Glutamatergic neuron (in vitro differentiated cells): ENCODE measurements at regions not wholly inside any gene's neighbourhood (a gene's known extent, or its start where the extent isn't known, plus 50 kb on each side); places are given as distances from the start of the nearest gene placed in this dataset.

Experiments
- DNase-seq: peaks from one replicate; pipeline ENCODE4 v3.0.0; 2022
- H3K27ac Mint-ChIP-seq: one replicate; pipeline ENCODE4 v1.8.0; 2020; ENCODE audit warnings: mild to moderate bottlenecking, mixed read lengths, inconsistent platforms; ENCODE audit not compliant: unreplicated experiment
- H3K27me3 Mint-ChIP-seq: one replicate; pipeline ENCODE4 v1.8.0; 2020; ENCODE audit warnings: mild to moderate bottlenecking, moderate library complexity, mixed read lengths, inconsistent platforms; ENCODE audit not compliant: unreplicated experiment
- H3K36me3 Mint-ChIP-seq: one replicate; pipeline ENCODE4 v1.8.0; 2020; ENCODE audit warnings: mild to moderate bottlenecking, mixed read lengths, inconsistent platforms; ENCODE audit not compliant: unreplicated experiment
- H3K4me1 Mint-ChIP-seq: one replicate; pipeline ENCODE4 v1.8.0; 2020; ENCODE audit warnings: mild to moderate bottlenecking, low read depth, mixed read lengths, inconsistent platforms; ENCODE audit not compliant: unreplicated experiment
- H3K4me3 Mint-ChIP-seq: one replicate; pipeline ENCODE4 v1.8.0; 2020; ENCODE audit warnings: mild to moderate bottlenecking, mixed read lengths, inconsistent platforms; ENCODE audit not compliant: unreplicated experiment
- H3K9me3 Mint-ChIP-seq: one replicate; pipeline ENCODE4 v1.8.0; 2020; ENCODE audit warnings: mild to moderate bottlenecking, moderate library complexity, mixed read lengths, inconsistent platforms; ENCODE audit not compliant: unreplicated experiment
- TF ChIP-seq, protein P1 (sequence below): fragments of 200-600 bp; sonication (generic); IDR thresholded peaks from one replicate; pipeline ENCODE4 v1.5.0; 2021; ENCODE audit not compliant: partially characterized antibody, unreplicated experiment

DNA sequence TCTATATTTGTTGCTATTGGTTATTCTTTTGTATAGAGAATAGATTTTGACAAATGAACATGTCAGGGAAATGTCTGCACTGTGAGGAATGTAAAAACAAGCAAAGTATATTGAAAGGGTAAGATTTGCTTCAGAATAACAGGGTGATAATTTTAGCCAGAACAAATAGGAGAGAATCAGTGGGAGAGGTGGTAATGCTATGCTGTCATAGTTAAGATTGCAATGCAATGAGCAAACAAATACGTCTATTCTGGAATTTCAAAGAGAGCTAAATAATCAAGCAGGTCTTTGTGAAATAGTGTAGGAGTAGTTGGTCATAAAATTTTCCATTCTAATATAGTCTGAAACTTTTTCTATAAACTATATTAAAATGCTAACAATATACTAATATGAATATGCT lies 1478.4 kb downstream of the TECRL start:
- Mint-ChIP-seq H3K27me3 (peaks cover 2% of the 10 kb centered on the region), H3K27ac (no peak overlapping the region), H3K9me3 (no peaks in the 10 kb centered on the region), H3K4me1 (no peaks in the 10 kb centered on the region), H3K4me3 (no peak overlapping the region), H3K36me3 (no peaks in the 10 kb centered on the region)
- no peak for DNase-seq
- TF ChIP-seq, protein P1, sequence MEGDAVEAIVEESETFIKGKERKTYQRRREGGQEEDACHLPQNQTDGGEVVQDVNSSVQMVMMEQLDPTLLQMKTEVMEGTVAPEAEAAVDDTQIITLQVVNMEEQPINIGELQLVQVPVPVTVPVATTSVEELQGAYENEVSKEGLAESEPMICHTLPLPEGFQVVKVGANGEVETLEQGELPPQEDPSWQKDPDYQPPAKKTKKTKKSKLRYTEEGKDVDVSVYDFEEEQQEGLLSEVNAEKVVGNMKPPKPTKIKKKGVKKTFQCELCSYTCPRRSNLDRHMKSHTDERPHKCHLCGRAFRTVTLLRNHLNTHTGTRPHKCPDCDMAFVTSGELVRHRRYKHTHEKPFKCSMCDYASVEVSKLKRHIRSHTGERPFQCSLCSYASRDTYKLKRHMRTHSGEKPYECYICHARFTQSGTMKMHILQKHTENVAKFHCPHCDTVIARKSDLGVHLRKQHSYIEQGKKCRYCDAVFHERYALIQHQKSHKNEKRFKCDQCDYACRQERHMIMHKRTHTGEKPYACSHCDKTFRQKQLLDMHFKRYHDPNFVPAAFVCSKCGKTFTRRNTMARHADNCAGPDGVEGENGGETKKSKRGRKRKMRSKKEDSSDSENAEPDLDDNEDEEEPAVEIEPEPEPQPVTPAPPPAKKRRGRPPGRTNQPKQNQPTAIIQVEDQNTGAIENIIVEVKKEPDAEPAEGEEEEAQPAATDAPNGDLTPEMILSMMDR, result no peak

DNA sequence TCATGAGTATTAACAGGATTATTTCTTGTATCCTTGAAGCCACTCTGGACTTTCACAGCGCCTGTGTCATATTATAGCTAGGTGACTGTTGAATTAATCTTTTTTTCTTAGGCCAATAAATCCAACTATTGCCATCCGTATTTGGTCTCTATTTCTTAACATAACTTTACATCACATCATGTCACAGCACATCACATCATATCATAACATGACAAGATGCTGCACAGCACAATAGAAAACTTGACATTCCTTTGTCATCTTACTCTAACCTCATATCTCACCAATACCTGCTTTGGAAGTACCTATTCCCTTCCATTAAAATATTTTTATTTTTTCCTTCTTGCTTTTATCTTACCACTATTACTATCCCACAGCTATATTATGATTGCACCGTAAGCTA lies 1480.8 kb downstream of the TECRL start:
- Mint-ChIP-seq H3K36me3 (no peaks in the 10 kb centered on the region), H3K27ac (no peak overlapping the region), H3K27me3 (peaks cover 2% of the 10 kb centered on the region), H3K4me1 (peaks cover 4% of the 10 kb centered on the region), H3K9me3 (no peaks in the 10 kb centered on the region), H3K4me3 (no peak overlapping the region)
- no peak for DNase-seq
- TF ChIP-seq, protein P1, result no peak

DNA sequence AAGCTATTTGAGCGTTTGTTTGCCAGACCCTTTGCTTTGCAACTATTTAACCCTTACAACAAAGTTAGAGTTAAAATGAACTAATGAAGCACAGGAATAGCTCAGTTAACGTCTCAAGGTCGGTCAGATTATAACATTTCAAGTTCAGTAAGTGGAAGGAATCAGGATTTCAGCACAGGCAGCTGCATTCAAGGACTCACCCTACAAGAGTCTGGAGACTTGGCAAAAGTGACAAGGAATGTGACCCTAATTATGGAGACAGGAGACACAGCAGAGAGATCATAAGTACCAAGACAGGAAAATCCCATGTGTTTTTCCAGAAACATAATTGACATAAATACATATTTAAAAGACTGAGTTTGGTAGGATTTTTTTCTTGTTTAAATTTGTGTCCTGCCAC lies 1481.7 kb downstream of the TECRL start:
- TF ChIP-seq, protein P1, result no peak
- peaks cover 4% of the 10 kb centered on the region for H3K4me1 Mint-ChIP-seq
- H3K27me3 Mint-ChIP-seq, result peaks cover 2% of the 10 kb centered on the region
- H3K9me3 Mint-ChIP-seq, result no peaks in the 10 kb centered on the region
- no peak overlapping the region for H3K27ac Mint-ChIP-seq
- H3K36me3 Mint-ChIP-seq, result no peaks in the 10 kb centered on the region
- H3K4me3 Mint-ChIP-seq, result no peak overlapping the region
- DNase-seq, result no peak

DNA sequence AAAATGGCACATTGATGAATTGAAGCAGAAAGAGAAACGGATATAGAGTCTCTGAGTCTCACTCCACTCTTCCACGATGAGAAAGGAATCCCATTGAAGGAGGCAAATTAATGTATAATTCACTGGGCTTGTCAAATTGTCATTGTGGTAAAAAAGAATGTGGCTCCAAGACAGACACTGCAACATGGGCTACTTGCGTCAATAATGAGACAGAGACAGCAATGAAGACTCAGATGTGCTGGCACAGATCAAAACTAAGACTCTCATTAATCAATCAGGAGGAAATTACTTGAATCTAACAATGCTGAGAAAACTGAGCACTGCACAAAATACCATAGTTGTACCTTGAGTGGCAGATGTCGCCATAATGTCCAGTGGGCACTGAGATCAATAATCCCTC lies 1485.5 kb downstream of the TECRL start:
- no peak overlapping the region for H3K4me3 Mint-ChIP-seq
- TF ChIP-seq, protein P1, result no peak
- H3K4me1 Mint-ChIP-seq, result peaks cover 4% of the 10 kb centered on the region
- DNase-seq, result no peak
- no peaks in the 10 kb centered on the region for H3K36me3 Mint-ChIP-seq
- H3K9me3 Mint-ChIP-seq, result no peaks in the 10 kb centered on the region
- no peak overlapping the region for H3K27ac Mint-ChIP-seq
- no peaks in the 10 kb centered on the region for H3K27me3 Mint-ChIP-seq

DNA sequence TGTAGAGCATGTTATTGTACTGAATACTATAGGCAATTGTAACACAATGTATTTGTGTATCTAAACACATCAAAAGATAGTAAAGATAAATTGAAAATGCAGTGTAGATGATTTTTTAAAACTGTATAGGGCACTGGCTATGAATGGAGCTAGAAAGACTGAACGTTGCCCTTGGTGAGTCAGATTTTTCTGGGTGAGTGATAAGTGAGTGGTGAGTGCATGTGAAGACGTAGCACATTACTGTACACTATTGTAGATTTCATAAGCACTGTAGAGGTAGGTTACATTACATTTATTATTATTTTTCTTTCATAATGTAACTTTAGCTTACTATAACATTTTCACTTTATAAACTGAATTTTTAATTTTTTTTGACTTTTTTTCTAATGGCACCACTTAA lies 1491.6 kb downstream of the TECRL start:
- TF ChIP-seq, protein P1, result no peak
- H3K27me3 Mint-ChIP-seq, result no peaks in the 10 kb centered on the region
- H3K4me3 Mint-ChIP-seq, result no peak overlapping the region
- H3K36me3 Mint-ChIP-seq, result no peaks in the 10 kb centered on the region
- no peak overlapping the region for H3K27ac Mint-ChIP-seq
- no peaks in the 10 kb centered on the region for H3K9me3 Mint-ChIP-seq
- peaks cover 3% of the 10 kb centered on the region for H3K4me1 Mint-ChIP-seq
- DNase-seq, result no peak
